Upper lobe of left lung (tissue), 6 donors: ENCODE measurements at regions not wholly inside any gene's neighbourhood (a gene's known extent, or its start where the extent isn't known, plus 50 kb on each side); places are given as distances from the start of the nearest gene placed in this dataset.

ENCODE experiments used
- ATAC-seq, 2 donors: fragments of 200-7000 bp; cut with Tn5 transposase; one replicate each; pipeline ENCODE4 v1.9.1; 2022; ENCODE audit warnings: mild to moderate bottlenecking in 2 of 2, moderate library complexity in 2 of 2; ENCODE audit not compliant: low FRiP score in 2 of 2
- DNase-seq, 2 donors: peaks; one replicate each; pipeline ENCODE4 v3.0.0-alpha.2; 2019 to 2020
- H3K27ac ChIP-seq, 4 donors: fragments of 200-600 bp; sonication (generic); one replicate each; pipeline ENCODE4 v1.5.1; 2016 to 2019
- H3K27me3 ChIP-seq, 4 donors: fragments of 200-600 bp; sonication (generic); one replicate each; pipeline ENCODE4 v1.5.1; 2017 to 2019
- H3K36me3 ChIP-seq, 4 donors: fragments of 200-600 bp; sonication (generic); one replicate each; pipeline ENCODE4 v1.5.1; 2016 to 2019
- H3K4me1 ChIP-seq, 4 donors: fragments of 200-600 bp; sonication (generic); one replicate each; pipeline ENCODE4 v1.5.1; 2018 to 2019
- H3K4me3 ChIP-seq, 4 donors: fragments of 200-600 bp; sonication (generic); one replicate each; pipeline ENCODE4 v1.5.1; 2017 to 2019; ENCODE audit warnings: mild to moderate bottlenecking in 2 of 4, moderate library complexity in 1 of 4
- H3K9me3 ChIP-seq, 4 donors: fragments of 200-600 bp; sonication (generic); one replicate each; pipeline ENCODE4 v1.5.1; 2018 to 2019
- EP300 ChIP-seq, 4 donors: sonication (generic); formaldehyde crosslinking; IDR thresholded peaks; one replicate each; pipeline ENCODE4 v1.5.1; 2017; ENCODE audit warnings: antibody characterized with exemption in 4 of 4, control low read depth in 2 of 4
- POLR2A ChIP-seq, 4 donors: fragments of 450-650 bp; IDR thresholded peaks; one replicate each; pipeline ENCODE4 v1.5.1; 2016 to 2017; ENCODE audit warnings: antibody characterized with exemption in 4 of 4, mild to moderate bottlenecking in 2 of 4
- POLR2AphosphoS5 ChIP-seq, 2 donors: sonication (generic); formaldehyde crosslinking; IDR thresholded peaks; one replicate each; pipeline ENCODE4 v1.5.1; 2017; ENCODE audit warnings: antibody characterized with exemption in 2 of 2
- WGBS, 2 donors: methylation state at CpG; one replicate each; pipeline ENCODE4 v1.1.5; 2017 to 2018; 5-methylcytosine and 5-hydroxymethylcytosine counted together
- TF ChIP-seq, protein P1 (sequence below), 6 experiments: fragments of 450-650 bp in 4 of 6; fragments of 200-600 bp in 2 of 6; sonication (generic) in 2 of 6; IDR thresholded peaks; one replicate each; pipeline ENCODE4 v1.5.1; 2016 to 2019; ENCODE audit warnings: antibody characterized with exemption in 6 of 6
- donor health status: DM: no; HTN: no; CAD: no; lungs with moderate emphysema.
- donor health status: DM: no; HTN: yes; CAD: no; lungs with severe emphysema.

DNA sequence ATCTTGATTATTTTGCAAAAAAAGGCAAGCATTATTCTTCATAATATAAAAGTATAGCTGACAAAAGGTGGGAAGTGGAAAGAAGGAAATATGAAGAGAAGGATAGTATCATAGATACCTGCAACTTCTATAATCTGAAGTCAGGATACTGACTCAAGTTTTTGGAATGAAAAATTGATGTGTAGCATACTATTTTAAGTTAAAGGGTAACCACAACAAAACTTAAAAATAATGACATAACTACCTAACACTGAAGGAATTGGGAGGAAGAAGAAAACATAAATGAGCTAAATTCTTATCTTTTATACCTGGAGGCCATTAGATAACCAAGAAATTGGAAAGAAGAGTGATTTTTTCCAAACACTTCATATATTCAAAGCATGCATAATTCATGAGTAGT is 51.8 kb upstream of the TLE1 start:
- ATAC-seq (no peak), DNase-seq (no peak)
- peaks cover 0 to 3% (median 0%) of the 10 kb centered on the region in 4 donors for H3K9me3 ChIP-seq
- H3K36me3 ChIP-seq: no peaks in the 10 kb centered on the region
- H3K27me3 ChIP-seq: no peaks in the 10 kb centered on the region
- no peak for TF ChIP-seq POLR2AphosphoS5 (IDR thresholded peaks at IDR 0.05)
- TF ChIP-seq EP300 (IDR thresholded peaks at IDR 0.05): no peak
- TF ChIP-seq, protein P1, sequence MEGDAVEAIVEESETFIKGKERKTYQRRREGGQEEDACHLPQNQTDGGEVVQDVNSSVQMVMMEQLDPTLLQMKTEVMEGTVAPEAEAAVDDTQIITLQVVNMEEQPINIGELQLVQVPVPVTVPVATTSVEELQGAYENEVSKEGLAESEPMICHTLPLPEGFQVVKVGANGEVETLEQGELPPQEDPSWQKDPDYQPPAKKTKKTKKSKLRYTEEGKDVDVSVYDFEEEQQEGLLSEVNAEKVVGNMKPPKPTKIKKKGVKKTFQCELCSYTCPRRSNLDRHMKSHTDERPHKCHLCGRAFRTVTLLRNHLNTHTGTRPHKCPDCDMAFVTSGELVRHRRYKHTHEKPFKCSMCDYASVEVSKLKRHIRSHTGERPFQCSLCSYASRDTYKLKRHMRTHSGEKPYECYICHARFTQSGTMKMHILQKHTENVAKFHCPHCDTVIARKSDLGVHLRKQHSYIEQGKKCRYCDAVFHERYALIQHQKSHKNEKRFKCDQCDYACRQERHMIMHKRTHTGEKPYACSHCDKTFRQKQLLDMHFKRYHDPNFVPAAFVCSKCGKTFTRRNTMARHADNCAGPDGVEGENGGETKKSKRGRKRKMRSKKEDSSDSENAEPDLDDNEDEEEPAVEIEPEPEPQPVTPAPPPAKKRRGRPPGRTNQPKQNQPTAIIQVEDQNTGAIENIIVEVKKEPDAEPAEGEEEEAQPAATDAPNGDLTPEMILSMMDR (IDR thresholded peaks at IDR 0.05): no peak
- TF ChIP-seq POLR2A (IDR thresholded peaks at IDR 0.05): no peak
- H3K4me1 ChIP-seq: peaks cover 0 to 11% (median 2%) of the 10 kb centered on the region in 4 donors
- no peak overlapping the region for H3K4me3 ChIP-seq
- H3K27ac ChIP-seq: no peak overlapping the region

DNA sequence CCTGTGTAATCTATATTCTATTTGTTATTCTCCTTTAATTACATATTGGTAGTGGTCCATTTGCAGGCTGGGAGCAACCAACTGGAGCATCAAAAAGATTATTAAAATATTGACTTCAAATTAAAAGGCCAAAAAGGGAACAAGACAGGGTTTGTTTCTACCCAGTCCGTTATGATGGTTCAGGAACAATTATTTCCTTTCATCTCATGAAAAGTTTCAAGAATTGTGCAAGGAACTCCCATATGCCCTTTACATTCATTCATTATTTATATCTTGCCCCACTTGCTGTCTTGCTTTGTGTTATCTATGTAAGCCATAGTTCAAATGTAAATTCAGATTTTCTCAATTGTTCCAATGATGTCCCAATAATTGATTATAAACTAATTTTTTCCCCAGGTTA is 58.7 kb upstream of the TLE1 start:
- ATAC-seq (no peak), DNase-seq (no peak)
- no peak for TF ChIP-seq POLR2AphosphoS5 (IDR thresholded peaks at IDR 0.05)
- TF ChIP-seq EP300 (IDR thresholded peaks at IDR 0.05): no peak
- TF ChIP-seq, protein P1 (IDR thresholded peaks at IDR 0.05): no peak
- TF ChIP-seq POLR2A (IDR thresholded peaks at IDR 0.05): no peak
- H3K4me1 ChIP-seq: no peaks in the 10 kb centered on the region
- WGBS, 2 donors: 71 to 72% methylated on average over 1 of the region's 1 CpG
- H3K9me3 ChIP-seq: no peaks in the 10 kb centered on the region
- H3K36me3 ChIP-seq: no peaks in the 10 kb centered on the region
- H3K4me3 ChIP-seq: no peak overlapping the region
- no peaks in the 10 kb centered on the region for H3K27me3 ChIP-seq
- no peak overlapping the region for H3K27ac ChIP-seq

- H3K27ac ChIP-seq: no peak overlapping the region
- no peaks in the 10 kb centered on the region for H3K4me1 ChIP-seq
- H3K4me3 ChIP-seq: no peak overlapping the region
- 91% methylated on average over 4 of the region's 4 CpGs for WGBS, 2 donors
- H3K9me3 ChIP-seq: no peaks in the 10 kb centered on the region
- TF ChIP-seq POLR2A (IDR thresholded peaks at IDR 0.05) (no peak), EP300 (IDR thresholded peaks at IDR 0.05) (no peak), POLR2AphosphoS5 (IDR thresholded peaks at IDR 0.05) (no peak)
- TF ChIP-seq, protein P1 (IDR thresholded peaks at IDR 0.05): no peak
- no peak for DNase-seq
- no peaks in the 10 kb centered on the region for H3K27me3 ChIP-seq
- ATAC-seq: no peak
- H3K36me3 ChIP-seq: no peaks in the 10 kb centered on the region
Observed at GRCh38 chr9:81753436-81753835, 64.1 kb upstream of the TLE1 start.

GRCh38 chr9:81754245-81754644 is 64.9 kb upstream of the TLE1 start:
- no peak overlapping the region for H3K4me3 ChIP-seq
- ATAC-seq (no peak), DNase-seq (no peak)
- no peaks in the 10 kb centered on the region for H3K4me1 ChIP-seq
- no peaks in the 10 kb centered on the region for H3K36me3 ChIP-seq
- no peaks in the 10 kb centered on the region for H3K9me3 ChIP-seq
- TF ChIP-seq, protein P1 (IDR thresholded peaks at IDR 0.05): no peak
- TF ChIP-seq EP300 (IDR thresholded peaks at IDR 0.05): no peak
- TF ChIP-seq POLR2A (IDR thresholded peaks at IDR 0.05): no peak
- TF ChIP-seq POLR2AphosphoS5 (IDR thresholded peaks at IDR 0.05): no peak
- H3K27me3 ChIP-seq: no peaks in the 10 kb centered on the region
- H3K27ac ChIP-seq: no peak overlapping the region

GRCh38 chr9:81755721-81756120 is 66.4 kb upstream of the TLE1 start:
- no peak for ATAC-seq
- TF ChIP-seq, protein P1 (IDR thresholded peaks at IDR 0.05): no peak
- TF ChIP-seq POLR2AphosphoS5 (IDR thresholded peaks at IDR 0.05): no peak
- TF ChIP-seq POLR2A (IDR thresholded peaks at IDR 0.05): no peak
- TF ChIP-seq EP300 (IDR thresholded peaks at IDR 0.05): no peak
- no peak overlapping the region for H3K27ac ChIP-seq
- no peak overlapping the region for H3K4me3 ChIP-seq
- 90 to 94% methylated on average over 6 of the region's 6 CpGs for WGBS, 2 donors
- H3K27me3 ChIP-seq: no peaks in the 10 kb centered on the region
- DNase-seq: no peak
- H3K36me3 ChIP-seq: no peaks in the 10 kb centered on the region
- no peaks in the 10 kb centered on the region for H3K9me3 ChIP-seq
- H3K4me1 ChIP-seq: no peaks in the 10 kb centered on the region
